MM.1S (cell line): ENCODE measurements at regions not wholly inside any gene's neighbourhood (a gene's known extent, or its start where the extent isn't known, plus 50 kb on each side); places are given as distances from the start of the nearest gene placed in this dataset.

ENCODE experiments used
- DNase-seq: peaks from one replicate; pipeline ENCODE4 v3.0.0-alpha.2; 2015
- H2AFZ ChIP-seq: fragments of 300-600 bp; sonication (generic); 2 replicates; pipeline ENCODE4 v1.6.0; 2016; ENCODE audit warnings: antibody characterized with exemption, low read length
- H3F3A ChIP-seq: fragments of 300-600 bp; sonication (generic); 2 replicates; pipeline ENCODE4 v1.6.1; 2016; ENCODE audit warnings: mild to moderate bottlenecking, antibody characterized with exemption, low read length, moderate library complexity, mixed read lengths; ENCODE audit not compliant: insufficient read depth
- H3K27ac ChIP-seq: fragments of 300-600 bp; sonication (generic); 2 replicates; pipeline ENCODE4 v1.5.1; 2016; ENCODE audit warnings: mild to moderate bottlenecking, low read length
- H3K27me3 ChIP-seq: fragments of 300-600 bp; sonication (generic); replicated peaks from 2 replicates; pipeline ENCODE4 v1.6.0; 2016; ENCODE audit warnings: low read length; ENCODE audit not compliant: insufficient read depth
- H3K36me3 ChIP-seq: fragments of 300-600 bp; sonication (generic); replicated peaks from 2 replicates; pipeline ENCODE4 v1.6.1; 2016; ENCODE audit warnings: mild to moderate bottlenecking, low read length, mixed read lengths; ENCODE audit not compliant: insufficient read depth
- H3K4me1 ChIP-seq: fragments of 300-600 bp; sonication (generic); 2 replicates; pipeline ENCODE4 v1.6.1; 2016; ENCODE audit warnings: low read length, mixed read lengths
- H3K4me2 ChIP-seq: fragments of 300-600 bp; sonication (generic); 2 replicates; pipeline ENCODE4 v1.6.0; 2016; ENCODE audit warnings: low read depth, low read length
- H3K4me3 ChIP-seq: fragments of 300-600 bp; sonication (generic); 2 replicates; pipeline ENCODE4 v1.5.1; 2016; ENCODE audit warnings: low read length, mixed read lengths
- H3K79me2 ChIP-seq: fragments of 300-600 bp; sonication (generic); 2 replicates; pipeline ENCODE4 v1.6.1; 2016; ENCODE audit warnings: mixed run types, low read length, mixed read lengths
- H3K9ac ChIP-seq: fragments of 300-600 bp; sonication (generic); 2 replicates; pipeline ENCODE4 v1.6.1; 2016; ENCODE audit warnings: low read length, mixed read lengths
- H3K9me2 ChIP-seq: fragments of 300-600 bp; sonication (generic); replicated peaks from 2 replicates; pipeline ENCODE4 v1.6.1; 2016; ENCODE audit warnings: mild to moderate bottlenecking, low read length, mixed read lengths; ENCODE audit not compliant: insufficient read depth
- H3K9me3 ChIP-seq: fragments of 300-600 bp; sonication (generic); replicated peaks from 2 replicates; pipeline ENCODE4 v1.6.1; 2016; ENCODE audit warnings: mild to moderate bottlenecking, low read length, mixed read lengths; ENCODE audit not compliant: insufficient read depth
- H4K20me1 ChIP-seq: fragments of 300-600 bp; sonication (generic); 2 replicates; pipeline ENCODE4 v1.6.1; 2016; ENCODE audit warnings: mild to moderate bottlenecking, low read length, moderate library complexity, mixed read lengths; ENCODE audit not compliant: insufficient read depth
- EZH2 ChIP-seq: fragments of 300-600 bp; sonication (generic); optimal IDR thresholded peaks from 2 replicates; pipeline ENCODE3; 2017; ENCODE audit warnings: low read depth, mild to moderate bottlenecking, antibody characterized with exemption, low read length, mixed read lengths
- EZH2phosphoT487 ChIP-seq: fragments of 300-600 bp; sonication (generic); IDR thresholded peaks from 2 replicates; pipeline ENCODE4 v1.6.1; 2018; ENCODE audit warnings: antibody characterized with exemption, low read length
- TF ChIP-seq, protein P1 (sequence below): fragments of 300-600 bp; sonication (generic); IDR thresholded peaks from 2 replicates; pipeline ENCODE4 v1.5.1; 2016; ENCODE audit warnings: antibody characterized with exemption, low read length, mixed read lengths

DNA sequence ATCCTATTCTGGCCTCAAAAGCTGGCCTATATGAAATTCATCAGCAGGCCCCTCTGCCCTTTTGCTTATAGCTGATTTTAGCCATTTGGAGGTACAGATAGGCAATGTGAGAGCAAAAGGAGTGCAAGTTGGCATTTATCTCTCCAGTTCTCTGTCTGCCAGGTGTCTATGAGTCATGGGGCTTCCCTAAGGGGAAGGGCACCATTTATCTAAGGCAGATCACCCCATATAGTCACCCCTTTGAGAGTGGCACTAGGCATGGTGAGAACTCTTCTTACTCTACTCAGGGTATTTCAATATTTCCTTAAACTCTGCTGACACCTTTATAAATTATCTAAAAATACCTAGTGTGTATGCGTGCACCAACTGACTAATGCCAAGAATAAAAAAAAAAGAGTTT is 314.7 kb upstream of the CDH6 start:
- no peak overlapping the region for H3K4me3 ChIP-seq
- H3K27ac ChIP-seq, result no peak overlapping the region
- H4K20me1 ChIP-seq, result no peaks in the 10 kb centered on the region
- no peaks in the 10 kb centered on the region for H3K9me3 ChIP-seq
- H3K79me2 ChIP-seq, result no peaks in the 10 kb centered on the region
- H3F3A ChIP-seq, result no peaks in the 10 kb centered on the region
- DNase-seq, result peak; percentile 12
- no peak overlapping the region for H3K9ac ChIP-seq
- TF ChIP-seq EZH2phosphoT487 (no peak), EZH2 (no peak)
- TF ChIP-seq, protein P1, sequence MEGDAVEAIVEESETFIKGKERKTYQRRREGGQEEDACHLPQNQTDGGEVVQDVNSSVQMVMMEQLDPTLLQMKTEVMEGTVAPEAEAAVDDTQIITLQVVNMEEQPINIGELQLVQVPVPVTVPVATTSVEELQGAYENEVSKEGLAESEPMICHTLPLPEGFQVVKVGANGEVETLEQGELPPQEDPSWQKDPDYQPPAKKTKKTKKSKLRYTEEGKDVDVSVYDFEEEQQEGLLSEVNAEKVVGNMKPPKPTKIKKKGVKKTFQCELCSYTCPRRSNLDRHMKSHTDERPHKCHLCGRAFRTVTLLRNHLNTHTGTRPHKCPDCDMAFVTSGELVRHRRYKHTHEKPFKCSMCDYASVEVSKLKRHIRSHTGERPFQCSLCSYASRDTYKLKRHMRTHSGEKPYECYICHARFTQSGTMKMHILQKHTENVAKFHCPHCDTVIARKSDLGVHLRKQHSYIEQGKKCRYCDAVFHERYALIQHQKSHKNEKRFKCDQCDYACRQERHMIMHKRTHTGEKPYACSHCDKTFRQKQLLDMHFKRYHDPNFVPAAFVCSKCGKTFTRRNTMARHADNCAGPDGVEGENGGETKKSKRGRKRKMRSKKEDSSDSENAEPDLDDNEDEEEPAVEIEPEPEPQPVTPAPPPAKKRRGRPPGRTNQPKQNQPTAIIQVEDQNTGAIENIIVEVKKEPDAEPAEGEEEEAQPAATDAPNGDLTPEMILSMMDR, result no peak
- no peaks in the 10 kb centered on the region for H3K9me2 ChIP-seq
- no peak overlapping the region for H3K4me2 ChIP-seq
- no peak overlapping the region for H2AFZ ChIP-seq
- no peaks in the 10 kb centered on the region for H3K36me3 ChIP-seq
- no peaks in the 10 kb centered on the region for H3K27me3 ChIP-seq
- no peaks in the 10 kb centered on the region for H3K4me1 ChIP-seq

DNA sequence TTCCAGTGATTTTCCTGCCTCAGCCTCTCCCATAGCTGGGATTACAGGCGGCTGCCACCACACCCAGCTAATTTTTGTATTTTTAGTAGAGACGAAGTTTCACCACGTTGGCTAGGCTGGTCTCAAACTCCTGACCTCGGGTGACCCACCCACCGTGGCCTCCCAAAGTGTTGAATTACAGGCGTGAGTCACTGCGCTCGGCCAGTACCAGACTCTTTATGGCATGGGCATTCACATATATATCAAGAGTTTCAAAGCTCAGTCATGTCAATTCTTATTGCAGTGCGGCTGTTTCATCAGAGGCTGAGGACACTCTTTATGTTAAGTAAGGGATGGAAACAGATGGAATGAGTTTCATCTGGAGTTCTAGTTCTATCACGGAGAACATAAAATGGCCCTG is 315.2 kb upstream of the CDH6 start:
- no peak overlapping the region for H3K4me3 ChIP-seq
- H3K27me3 ChIP-seq, result no peaks in the 10 kb centered on the region
- TF ChIP-seq, protein P1, result no peak
- TF ChIP-seq EZH2phosphoT487 (no peak), EZH2 (no peak)
- no peaks in the 10 kb centered on the region for H3K9me3 ChIP-seq
- no peaks in the 10 kb centered on the region for H3K79me2 ChIP-seq
- no peaks in the 10 kb centered on the region for H4K20me1 ChIP-seq
- H3F3A ChIP-seq, result no peaks in the 10 kb centered on the region
- no peak for DNase-seq
- no peaks in the 10 kb centered on the region for H3K36me3 ChIP-seq
- no peaks in the 10 kb centered on the region for H3K9me2 ChIP-seq
- no peaks in the 10 kb centered on the region for H3K4me1 ChIP-seq
- no peak overlapping the region for H3K4me2 ChIP-seq
- no peak overlapping the region for H2AFZ ChIP-seq
- H3K27ac ChIP-seq, result no peak overlapping the region
- no peak overlapping the region for H3K9ac ChIP-seq

DNA sequence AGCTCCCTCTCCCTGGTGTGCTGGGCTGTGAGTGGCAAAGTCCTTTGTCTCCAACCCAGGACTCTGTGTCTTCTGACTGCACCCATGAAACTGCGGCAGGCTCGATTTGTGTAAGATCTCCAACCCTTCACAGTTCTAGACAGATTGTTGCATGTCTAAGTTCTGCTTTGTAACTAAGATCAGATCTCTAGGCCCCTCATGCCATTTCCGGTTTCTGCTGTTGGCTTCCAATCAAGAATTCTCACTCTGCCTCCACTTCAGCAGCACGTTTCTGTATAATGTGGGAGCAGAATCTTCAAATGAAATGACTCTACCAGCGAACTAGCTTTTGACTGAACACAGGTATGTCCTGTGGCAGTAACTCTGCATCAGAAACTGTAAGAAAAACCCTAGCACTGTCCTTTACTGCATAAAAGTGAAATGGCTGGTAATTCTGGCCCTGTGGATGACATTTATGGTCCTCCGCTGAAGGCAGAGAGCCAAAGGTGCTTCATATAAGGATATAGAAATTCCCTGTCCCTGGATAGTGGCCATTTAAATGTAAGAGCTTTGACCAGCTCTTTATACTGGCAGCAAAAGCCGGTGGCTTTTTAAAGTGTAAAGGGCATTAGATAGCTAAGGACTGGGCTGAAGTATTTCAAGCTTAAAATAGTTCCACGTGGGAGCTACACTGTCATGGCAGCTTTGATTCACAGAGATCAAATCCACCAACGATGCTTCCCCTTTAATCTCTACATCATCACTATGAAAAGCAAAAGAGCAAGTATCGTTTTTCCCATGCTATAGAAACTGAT is 319.0 kb upstream of the CDH6 start:
- no peaks in the 10 kb centered on the region for H3K27me3 ChIP-seq
- H2AFZ ChIP-seq, result no peak overlapping the region
- H3K9ac ChIP-seq, result no peak overlapping the region
- no peaks in the 10 kb centered on the region for H3K9me3 ChIP-seq
- H3K27ac ChIP-seq, result no peak overlapping the region
- H4K20me1 ChIP-seq, result no peaks in the 10 kb centered on the region
- H3K79me2 ChIP-seq, result no peaks in the 10 kb centered on the region
- no peak for TF ChIP-seq EZH2
- TF ChIP-seq, protein P1, result no peak
- TF ChIP-seq EZH2phosphoT487, result no peak
- no peak overlapping the region for H3K4me2 ChIP-seq
- no peaks in the 10 kb centered on the region for H3F3A ChIP-seq
- H3K36me3 ChIP-seq, result no peaks in the 10 kb centered on the region
- no peak overlapping the region for H3K4me3 ChIP-seq
- no peaks in the 10 kb centered on the region for H3K4me1 ChIP-seq
- DNase-seq, result no peak
- no peaks in the 10 kb centered on the region for H3K9me2 ChIP-seq
